SJCRH30 (cell line): ENCODE measurements at regions not wholly inside any gene's neighbourhood (a gene's known extent, or its start where the extent isn't known, plus 50 kb on each side); places are given as distances from the start of the nearest gene placed in this dataset.
A peak's percentile ranks its signal among the peaks of the same experiment; 100 is the strongest.

Source experiments
- DNase-seq, 2 experiments: peaks; one replicate each; pipeline ENCODE4 v3.0.0-alpha.2; 2015 to 2020
- H3K27ac ChIP-seq: fragments of 250-450 bp; sonication (Bioruptor Pico); 2 replicates; pipeline ENCODE4 v1.5.1; 2020; ENCODE audit warnings: mild to moderate bottlenecking, moderate library complexity
- H3K27me3 ChIP-seq: fragments of 250-450 bp; sonication (Bioruptor Pico); 2 replicates; pipeline ENCODE4 v1.5.1; 2020; ENCODE audit warnings: mild to moderate bottlenecking, moderate library complexity
- H3K36me3 ChIP-seq: fragments of 250-450 bp; sonication (Bioruptor Pico); 2 replicates; pipeline ENCODE4 v1.5.1; 2020; ENCODE audit warnings: mild to moderate bottlenecking, moderate library complexity
- H3K4me1 ChIP-seq: fragments of 250-450 bp; sonication (Bioruptor Pico); 2 replicates; pipeline ENCODE4 v1.5.1; 2020; ENCODE audit warnings: mild to moderate bottlenecking, moderate library complexity
- H3K4me3 ChIP-seq: fragments of 250-450 bp; sonication (Bioruptor Pico); 2 replicates; pipeline ENCODE4 v1.5.1; 2020; ENCODE audit warnings: mild to moderate bottlenecking, moderate library complexity
- H3K9me3 ChIP-seq: fragments of 250-450 bp; sonication (Bioruptor Pico); replicated peaks from 2 replicates; pipeline ENCODE4 v1.5.1; 2020; ENCODE audit warnings: mild to moderate bottlenecking, moderate library complexity

DNA sequence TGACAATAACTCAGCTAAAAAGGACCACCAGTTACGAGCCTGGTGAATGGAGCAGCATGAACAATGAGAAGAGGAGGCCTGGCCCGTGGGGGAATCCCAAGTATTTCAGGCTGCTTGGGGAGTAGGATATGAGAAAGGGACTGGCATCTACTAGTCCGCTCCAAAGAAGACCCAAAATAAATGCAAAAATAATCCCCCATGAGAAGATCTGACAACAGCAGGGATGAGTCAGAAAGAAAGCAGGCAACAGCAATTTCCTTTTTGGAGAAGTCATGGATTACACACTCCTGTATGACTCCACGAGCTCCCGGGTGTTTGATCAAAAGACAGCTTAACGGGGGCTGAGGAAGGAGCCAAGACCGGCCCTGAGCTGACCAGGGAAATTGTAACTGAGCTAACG, 111.4 kb downstream of the SOX11 start:
- Histone ChIP-seq H3K9me3 (no peaks in the 10 kb centered on the region), H3K36me3 (no peaks in the 10 kb centered on the region), H3K4me1 (no peaks in the 10 kb centered on the region), H3K4me3 (no peak overlapping the region), H3K27ac (no peak overlapping the region), H3K27me3 (no peaks in the 10 kb centered on the region)
- DNase-seq = peak in 1 of 2 experiments; percentile 9

GRCh38 chr2:5818961-5819600, 126.9 kb downstream of the SOX11 start:
- no peaks in the 10 kb centered on the region for H3K4me1 ChIP-seq
- no peaks in the 10 kb centered on the region; the same call in 1 of the 2 replicates for H3K9me3 ChIP-seq
- H3K27me3 ChIP-seq = no peaks in the 10 kb centered on the region
- H3K36me3 ChIP-seq = no peaks in the 10 kb centered on the region
- DNase-seq = no peak
- H3K27ac ChIP-seq = no peak overlapping the region
- H3K4me3 ChIP-seq = no peak overlapping the region

DNA sequence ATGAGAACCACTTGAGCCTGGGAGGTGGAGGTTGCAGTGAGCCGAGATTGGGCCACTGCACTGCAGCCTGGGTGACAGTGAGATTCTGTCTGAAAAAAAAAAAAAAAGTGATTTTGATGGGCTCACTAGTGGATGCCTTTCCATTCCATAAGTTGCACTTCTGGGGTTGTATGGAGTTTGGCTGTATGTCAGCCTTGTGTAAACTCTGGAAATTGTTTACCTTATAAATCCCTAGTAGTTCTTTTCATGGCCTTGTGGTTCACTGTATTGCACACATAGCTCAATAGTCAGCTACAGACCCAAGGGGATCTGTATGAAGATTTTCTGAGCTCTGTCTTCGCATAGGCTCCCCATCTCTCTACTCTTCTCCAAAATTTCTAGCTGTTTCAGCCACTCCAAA, 131.9 kb downstream of the SOX11 start:
- Histone ChIP-seq H3K4me3 (no peak overlapping the region), H3K9me3 (no peaks in the 10 kb centered on the region; the same call in 1 of the 2 replicates), H3K36me3 (no peaks in the 10 kb centered on the region), H3K4me1 (no peaks in the 10 kb centered on the region), H3K27me3 (no peaks in the 10 kb centered on the region), H3K27ac (no peak overlapping the region)
- no peak for DNase-seq

DNA sequence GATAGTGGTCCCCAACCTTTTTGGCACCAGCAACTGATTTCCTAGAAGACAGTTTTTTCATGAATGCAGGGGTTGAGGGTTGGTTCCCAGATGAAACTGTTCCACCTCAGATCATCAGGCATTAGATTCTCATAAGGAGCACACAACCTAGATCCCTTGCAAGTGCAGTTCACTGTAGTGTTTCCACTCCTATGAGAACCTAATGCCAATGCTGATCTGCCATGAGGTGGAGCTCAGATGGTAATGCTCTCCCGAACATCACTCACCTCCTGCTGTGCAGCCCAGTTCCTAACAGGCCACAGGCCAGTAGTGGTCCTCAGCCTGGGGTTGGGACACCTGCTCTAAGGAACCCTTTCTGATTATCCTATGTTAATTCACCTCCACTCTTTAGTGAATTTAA, 133.5 kb downstream of the SOX11 start:
- Histone ChIP-seq H3K4me1 (no peaks in the 10 kb centered on the region), H3K36me3 (no peaks in the 10 kb centered on the region), H3K4me3 (no peak overlapping the region), H3K9me3 (no peaks in the 10 kb centered on the region; the same call in 1 of the 2 replicates), H3K27ac (no peak overlapping the region; the same call in 1 of the 2 replicates), H3K27me3 (no peaks in the 10 kb centered on the region)
- no peak for DNase-seq

GRCh38 chr2:5826979-5827655, 134.9 kb downstream of the SOX11 start:
- Histone ChIP-seq H3K27ac (no peak overlapping the region), H3K9me3 (no peaks in the 10 kb centered on the region; the same call in 1 of the 2 replicates), H3K36me3 (no peaks in the 10 kb centered on the region), H3K4me1 (no peaks in the 10 kb centered on the region), H3K27me3 (no peaks in the 10 kb centered on the region), H3K4me3 (no peak overlapping the region)
- DNase-seq = no peak

GRCh38 chr2:5834501-5834900, 142.3 kb downstream of the SOX11 start:
- no peak overlapping the region for H3K27ac ChIP-seq
- H3K4me1 ChIP-seq = no peaks in the 10 kb centered on the region
- DNase-seq = peak in 1 of 2 experiments; percentile 20
- H3K4me3 ChIP-seq = no peak overlapping the region
- no peaks in the 10 kb centered on the region for H3K36me3 ChIP-seq
- no peaks in the 10 kb centered on the region for H3K27me3 ChIP-seq
- no peaks in the 10 kb centered on the region for H3K9me3 ChIP-seq

GRCh38 chr2:5839550-5839949, 147.4 kb downstream of the SOX11 start:
- Histone ChIP-seq H3K27ac (no peak overlapping the region), H3K36me3 (no peaks in the 10 kb centered on the region), H3K4me3 (no peak overlapping the region), H3K4me1 (no peaks in the 10 kb centered on the region), H3K9me3 (no peaks in the 10 kb centered on the region), H3K27me3 (no peaks in the 10 kb centered on the region)
- DNase-seq = no peak

DNA sequence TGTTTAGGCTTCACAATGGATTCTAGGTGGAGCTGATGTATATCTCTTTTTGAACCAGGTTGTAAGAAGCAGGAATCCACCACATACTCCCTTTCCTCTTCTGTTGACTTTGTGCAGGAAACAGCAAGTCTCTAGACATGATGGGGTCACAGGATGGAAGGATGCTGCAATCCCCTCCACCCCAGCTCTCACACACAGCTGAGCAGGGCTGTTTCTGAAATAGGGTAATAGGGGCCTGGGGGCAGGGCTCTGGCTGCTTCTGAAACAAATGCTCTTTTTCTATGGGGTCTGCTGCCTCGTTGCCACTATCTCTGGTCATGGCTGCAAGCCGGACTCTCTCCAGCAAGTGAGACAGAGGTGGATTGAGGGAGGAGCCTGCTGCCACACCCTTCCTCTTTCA, 148.9 kb downstream of the SOX11 start:
- Histone ChIP-seq H3K36me3 (no peaks in the 10 kb centered on the region), H3K27ac (no peak overlapping the region), H3K4me3 (no peak overlapping the region), H3K4me1 (no peaks in the 10 kb centered on the region), H3K9me3 (no peaks in the 10 kb centered on the region), H3K27me3 (no peaks in the 10 kb centered on the region)
- DNase-seq = no peak

GRCh38 chr2:5842326-5842725, 150.1 kb downstream of the SOX11 start:
- DNase-seq = no peak
- H3K27ac ChIP-seq = no peak overlapping the region
- H3K9me3 ChIP-seq = no peaks in the 10 kb centered on the region
- no peaks in the 10 kb centered on the region for H3K27me3 ChIP-seq
- H3K4me1 ChIP-seq = no peaks in the 10 kb centered on the region
- H3K4me3 ChIP-seq = no peak overlapping the region
- H3K36me3 ChIP-seq = no peaks in the 10 kb centered on the region

GRCh38 chr2:5845798-5846330, 153.7 kb downstream of the SOX11 start:
- H3K36me3 ChIP-seq = no peaks in the 10 kb centered on the region
- DNase-seq = no peak
- no peak overlapping the region for H3K4me3 ChIP-seq
- no peaks in the 10 kb centered on the region for H3K9me3 ChIP-seq
- peaks cover 2% of the 10 kb centered on the region; the same call in 1 of the 2 replicates for H3K4me1 ChIP-seq
- H3K27me3 ChIP-seq = no peaks in the 10 kb centered on the region
- no peak overlapping the region for H3K27ac ChIP-seq

GRCh38 chr2:5846881-5847280, 154.7 kb downstream of the SOX11 start:
- H3K9me3 ChIP-seq = no peaks in the 10 kb centered on the region
- no peaks in the 10 kb centered on the region for H3K36me3 ChIP-seq
- peaks cover 11% of the 10 kb centered on the region for H3K4me1 ChIP-seq
- no peak for DNase-seq
- no peaks in the 10 kb centered on the region for H3K27me3 ChIP-seq
- no peak overlapping the region for H3K4me3 ChIP-seq
- H3K27ac ChIP-seq = no peak overlapping the region

GRCh38 chr2:5849562-5849961, 157.4 kb downstream of the SOX11 start:
- Histone ChIP-seq H3K27ac (no peak overlapping the region), H3K4me1 (peaks cover 11% of the 10 kb centered on the region), H3K4me3 (no peak overlapping the region), H3K9me3 (no peaks in the 10 kb centered on the region), H3K36me3 (no peaks in the 10 kb centered on the region), H3K27me3 (no peaks in the 10 kb centered on the region)
- no peak for DNase-seq

DNA sequence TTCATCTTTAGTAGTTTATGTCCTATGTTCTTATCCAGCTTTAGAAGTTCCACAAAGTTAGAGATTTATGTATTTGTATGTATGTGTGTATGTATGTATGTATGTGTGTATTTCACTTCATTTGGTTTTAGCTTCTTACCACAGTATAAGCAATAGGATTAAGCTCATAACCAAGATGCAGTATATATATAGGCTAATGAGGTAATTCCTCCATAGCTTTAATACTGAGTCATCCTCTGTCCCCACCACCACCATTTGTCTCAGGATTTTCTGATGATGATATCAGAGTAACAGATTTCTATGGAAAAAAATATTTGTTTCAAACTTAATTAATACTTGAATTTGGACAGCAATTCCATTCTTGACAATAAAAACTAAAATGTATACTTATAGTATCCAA, 159.2 kb downstream of the SOX11 start:
- Histone ChIP-seq H3K4me1 (peaks cover 11% of the 10 kb centered on the region), H3K27me3 (no peaks in the 10 kb centered on the region; the same call in 1 of the 2 replicates), H3K36me3 (no peaks in the 10 kb centered on the region), H3K9me3 (no peaks in the 10 kb centered on the region), H3K27ac (no peak overlapping the region), H3K4me3 (no peak overlapping the region)
- no peak for DNase-seq

DNA sequence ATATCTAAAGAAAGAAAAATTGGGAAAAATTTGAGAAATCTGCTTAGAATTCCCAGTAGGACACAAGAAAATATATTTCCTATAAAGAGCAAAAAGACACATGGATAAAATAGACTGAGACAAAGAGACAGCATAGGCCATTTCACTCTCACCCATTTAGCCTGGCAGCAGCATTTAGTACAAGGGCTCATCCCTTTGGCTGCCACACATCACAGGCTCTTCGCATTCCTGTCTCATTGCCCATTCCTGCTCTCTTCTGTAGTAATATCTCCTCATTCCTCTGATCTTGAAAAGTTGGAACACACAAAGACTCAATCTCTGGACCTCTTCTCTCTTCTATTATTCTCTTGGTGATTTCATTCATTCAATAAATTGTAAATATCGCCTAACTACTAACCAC, 162.6 kb downstream of the SOX11 start:
- no peaks in the 10 kb centered on the region; the same call in 1 of the 2 replicates for H3K27me3 ChIP-seq
- DNase-seq = no peak
- no peak overlapping the region for H3K4me3 ChIP-seq
- H3K4me1 ChIP-seq = peaks cover 11% of the 10 kb centered on the region
- H3K9me3 ChIP-seq = no peaks in the 10 kb centered on the region
- H3K36me3 ChIP-seq = no peaks in the 10 kb centered on the region
- H3K27ac ChIP-seq = no peak overlapping the region

DNA sequence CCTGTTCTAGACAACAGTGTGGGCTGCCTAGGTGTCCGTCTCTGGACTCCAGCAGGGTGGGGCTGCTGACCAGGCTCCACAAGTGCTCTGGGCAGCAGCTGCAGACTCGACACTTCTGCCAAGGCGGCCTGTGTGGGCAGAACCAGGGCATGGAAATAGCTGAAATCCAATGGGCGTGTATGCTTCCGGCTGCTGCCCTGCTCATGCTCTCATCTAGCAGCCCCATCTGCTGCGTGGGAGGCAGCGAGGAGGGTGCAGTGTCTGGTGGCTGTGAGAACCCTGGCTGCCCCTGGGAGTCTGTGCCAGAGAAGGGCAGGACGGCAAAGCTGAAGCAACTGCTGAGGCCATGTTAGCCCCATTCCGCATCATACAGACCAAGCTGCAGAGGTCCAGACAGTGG, 174.9 kb downstream of the SOX11 start:
- Histone ChIP-seq H3K9me3 (no peaks in the 10 kb centered on the region), H3K36me3 (no peaks in the 10 kb centered on the region), H3K4me1 (no peaks in the 10 kb centered on the region; the same call in 1 of the 2 replicates), H3K27me3 (no peaks in the 10 kb centered on the region), H3K27ac (no peak overlapping the region), H3K4me3 (no peak overlapping the region)
- no peak for DNase-seq
